ENCODE measurements at regions not wholly inside any gene's neighbourhood (a gene's known extent, or its start where the extent isn't known, plus 50 kb on each side); places are given as distances from the start of the nearest gene placed in this dataset.

- WGBS, 3 donors: 61 to 72% (median 70%) methylated on average over 4 of the region's 4 CpGs
- no peak overlapping the region for H3K27ac ChIP-seq (ENCODE audit: low read depth, low read length)
Measured at GRCh38 chr7:46245586-46246111, 324.6 kb upstream of the IGFBP3 start.

GRCh38 chr7:46244757-46245156 is 323.7 kb upstream of the IGFBP3 start:
- 75 to 86% (median 80%) methylated on average over 2 of the region's 2 CpGs for WGBS, 3 donors
- H3K27ac ChIP-seq (ENCODE audit: low read depth, low read length): no peak overlapping the region

- 36 to 58% (median 53%) methylated on average over 1 of the region's 1 CpG for WGBS, 3 donors
- H3K27ac ChIP-seq (ENCODE audit: low read depth, low read length): no peak overlapping the region
Measured at GRCh38 chr7:46243406-46243805, 322.3 kb upstream of the IGFBP3 start.

DNA sequence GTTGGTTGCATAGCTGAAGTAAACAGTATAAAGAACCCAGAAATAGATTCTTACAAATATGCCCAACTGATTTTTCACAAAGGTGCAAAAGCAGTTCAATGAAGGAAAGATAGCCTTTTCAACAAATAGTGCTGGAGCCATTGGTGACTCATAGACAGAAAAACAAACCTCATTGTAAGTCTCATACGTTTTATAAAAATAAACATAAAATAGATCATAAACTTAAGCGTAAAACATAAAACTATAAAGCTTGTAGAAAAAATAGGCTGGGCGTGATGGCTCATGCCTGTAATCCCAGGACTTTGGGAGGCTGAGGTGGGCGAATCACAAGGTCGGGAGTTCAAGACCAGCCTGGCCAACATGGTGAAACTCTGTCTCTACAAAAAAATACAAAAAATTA is 318.8 kb upstream of the IGFBP3 start:
- 80 to 92% (median 91%) methylated on average over 5 of the region's 5 CpGs for WGBS, 3 donors
- no peak overlapping the region for H3K27ac ChIP-seq (ENCODE audit: low read depth, low read length)

DNA sequence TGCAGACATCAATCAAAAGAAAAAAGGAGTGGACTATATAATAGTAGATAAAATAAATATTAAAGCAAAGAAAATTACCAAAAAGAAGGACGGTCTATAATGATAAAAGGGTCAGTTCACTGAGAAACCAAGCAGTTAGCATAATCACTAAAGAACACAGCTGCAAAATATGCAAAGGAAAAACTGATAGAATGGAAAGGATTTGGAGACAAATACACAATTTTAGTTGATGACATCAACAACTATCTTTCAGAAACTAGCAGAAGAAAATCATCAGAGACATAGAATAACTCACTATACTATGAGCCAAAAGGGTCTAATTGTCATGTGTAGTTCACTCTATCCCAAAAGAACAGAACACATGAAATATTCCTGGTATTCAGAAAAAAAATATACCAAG is 316.4 kb upstream of the IGFBP3 start:
- 65 to 86% (median 72%) methylated on average over 1 of the region's 1 CpG for WGBS, 3 donors
- H3K27ac ChIP-seq (ENCODE audit: low read depth, low read length): no peak overlapping the region

GRCh38 chr7:46233585-46234329 is 312.7 kb upstream of the IGFBP3 start:
- 56 to 84% (median 79%) methylated on average over 1 of the region's 1 CpG for WGBS, 3 donors
- H3K27ac ChIP-seq (ENCODE audit: low read depth, low read length): no peak overlapping the region

DNA sequence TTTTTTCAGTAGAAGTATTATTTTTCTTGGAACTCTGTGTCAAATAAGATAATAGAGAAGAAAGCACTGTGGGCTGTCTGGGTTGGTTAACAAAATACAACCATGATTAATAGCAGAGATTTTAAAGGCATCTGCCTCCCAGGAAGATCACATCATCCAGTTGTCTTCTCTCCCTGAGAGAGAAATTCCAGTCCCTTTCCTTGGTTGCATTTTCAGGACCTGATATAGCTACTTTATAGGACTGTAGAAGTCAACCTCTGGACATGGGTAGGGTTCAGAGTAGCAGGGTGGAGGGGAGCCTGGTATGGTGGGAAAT is 309.9 kb upstream of the IGFBP3 start:
- no peak overlapping the region for H3K27ac ChIP-seq (ENCODE audit: low read depth, low read length)

DNA sequence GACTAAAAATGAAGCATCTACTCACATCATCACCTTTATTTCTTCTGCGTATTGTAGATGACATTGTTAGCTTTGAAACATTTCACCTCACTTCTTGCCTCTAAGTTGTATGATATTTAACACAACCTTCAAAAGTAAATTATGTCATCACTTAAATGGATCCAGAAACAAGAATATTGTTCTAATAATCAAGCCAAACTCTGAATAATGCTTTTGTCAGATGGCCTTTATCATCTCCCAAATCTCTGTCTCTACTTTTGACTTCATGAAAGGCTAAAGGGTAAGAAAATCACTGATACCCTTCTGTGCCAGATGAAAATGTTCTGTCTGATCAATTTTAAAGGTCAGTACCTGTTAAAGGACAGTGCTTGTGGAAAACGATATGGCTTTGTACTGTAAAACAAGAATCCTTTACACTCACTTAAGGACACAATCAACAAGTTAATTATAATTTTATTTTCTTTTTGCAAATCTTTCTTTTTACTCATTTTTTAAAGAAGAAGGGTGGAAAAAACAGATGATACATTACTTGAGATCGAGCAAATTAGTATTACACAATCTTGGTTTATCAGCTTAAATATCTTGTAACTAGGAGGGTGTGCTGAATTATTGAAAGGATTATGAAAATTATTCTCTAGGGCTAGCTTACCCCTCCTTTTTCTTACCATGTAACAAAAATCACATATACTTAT is 309.4 kb upstream of the IGFBP3 start:
- no peak overlapping the region for H3K27ac ChIP-seq (ENCODE audit: low read depth, low read length)
- 50 to 65% (median 59%) methylated on average over 3 of the region's 3 CpGs for WGBS, 3 donors

- WGBS, 3 donors: 65 to 69% (median 68%) methylated on average over 4 of the region's 4 CpGs
- no peak overlapping the region for H3K27ac ChIP-seq (ENCODE audit: low read depth, low read length)
Measured at GRCh38 chr7:46229409-46229808, 308.3 kb upstream of the IGFBP3 start.

DNA sequence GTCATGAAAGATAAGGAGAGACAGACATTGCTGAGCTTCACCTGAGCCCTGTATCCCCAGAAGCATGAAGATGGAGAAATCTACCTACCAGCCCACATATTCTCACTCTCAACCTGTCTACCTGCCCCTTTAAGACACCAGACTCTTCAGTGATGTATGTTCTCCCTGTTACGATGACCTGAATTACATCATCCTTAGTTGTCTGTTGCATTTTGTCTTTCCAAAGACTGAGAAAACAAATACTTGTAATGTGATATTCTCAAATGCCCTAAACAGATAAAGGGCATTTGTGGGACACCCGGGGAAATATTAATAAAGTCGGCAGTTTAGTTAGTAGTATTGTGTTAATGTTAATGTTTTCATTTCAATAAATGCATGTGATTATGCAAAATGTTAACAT is 305.8 kb upstream of the IGFBP3 start:
- no peak overlapping the region for H3K27ac ChIP-seq (ENCODE audit: low read depth, low read length)
- WGBS, 3 donors: 65 to 72% (median 66%) methylated on average over 3 of the region's 3 CpGs

- 57 to 61% (median 59%) methylated on average over 5 of the region's 5 CpGs for WGBS, 3 donors
- no peak overlapping the region for H3K27ac ChIP-seq (ENCODE audit: low read depth, low read length)
Measured at GRCh38 chr7:46224363-46224762, 303.3 kb upstream of the IGFBP3 start.

DNA sequence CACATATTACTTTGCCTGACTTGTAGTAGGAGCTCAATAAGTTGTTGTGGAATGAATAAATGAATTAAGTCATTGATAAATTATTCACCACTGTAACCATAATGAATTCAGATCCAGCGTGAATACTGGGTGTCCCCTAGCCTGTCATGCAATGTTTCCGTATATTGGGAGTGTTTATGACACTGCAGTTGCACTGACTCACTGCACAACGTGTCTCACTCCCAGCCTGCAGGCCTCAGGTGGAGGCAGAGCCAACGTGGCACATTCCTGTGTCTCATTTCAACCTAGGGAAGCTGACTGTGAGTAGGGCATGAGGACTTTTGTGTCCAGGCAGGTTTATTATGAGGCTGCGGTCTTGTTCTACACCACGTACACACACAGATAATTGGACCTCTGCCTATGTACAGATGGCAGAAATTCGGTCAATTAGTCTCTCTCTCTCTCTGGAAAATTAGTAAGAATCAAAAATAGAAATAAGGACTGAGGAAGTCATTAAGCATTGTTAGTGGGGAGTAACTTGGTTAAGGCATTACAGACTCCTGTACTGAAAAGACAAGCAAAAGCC is 299.1 kb upstream of the IGFBP3 start:
- H3K27ac ChIP-seq (ENCODE audit: low read depth, low read length): no peak overlapping the region

GRCh38 chr7:46218461-46219200 is 297.6 kb upstream of the IGFBP3 start:
- WGBS, 3 donors: 54 to 64% (median 54%) methylated on average over 9 of the region's 9 CpGs
- H3K27ac ChIP-seq (ENCODE audit: low read depth, low read length): no peak overlapping the region

More for the DNA sequence above, 299.1 kb upstream of the IGFBP3 start:
- 70 to 78% (median 74%) methylated on average over 7 of the region's 7 CpGs for WGBS, 3 donors

DNA sequence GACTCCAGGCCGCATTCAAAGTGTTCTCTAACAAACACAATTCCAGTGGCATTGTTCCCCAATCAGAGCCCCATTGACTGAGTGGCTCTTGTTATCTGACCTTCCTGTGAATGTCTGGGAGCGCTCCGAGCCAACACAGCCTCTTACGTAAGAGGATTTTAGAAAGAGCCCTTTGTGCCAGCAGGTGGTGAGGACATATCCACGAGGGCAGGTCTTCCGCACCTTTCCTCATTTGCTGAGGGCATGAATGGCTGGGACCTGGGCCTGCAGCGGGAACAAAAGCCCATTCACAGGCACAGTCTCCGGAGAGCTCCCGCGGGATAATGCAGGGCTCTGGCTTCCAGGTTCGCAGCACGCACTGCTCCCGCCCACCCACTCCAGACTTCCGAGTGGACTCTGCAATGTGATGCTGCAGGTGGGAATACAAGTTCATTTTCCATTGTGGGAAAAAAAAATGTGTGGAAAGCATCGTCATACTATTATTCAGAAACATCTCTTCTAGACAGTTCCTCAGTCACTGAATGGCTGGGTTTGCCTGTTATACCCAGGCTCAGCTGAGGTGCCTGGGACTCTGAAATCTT is 295.0 kb upstream of the IGFBP3 start:
- 30 to 70% (median 68%) methylated on average over 15 of the region's 15 CpGs for WGBS, 3 donors
- H3K27ac ChIP-seq (ENCODE audit: low read depth, low read length): no peak overlapping the region

DNA sequence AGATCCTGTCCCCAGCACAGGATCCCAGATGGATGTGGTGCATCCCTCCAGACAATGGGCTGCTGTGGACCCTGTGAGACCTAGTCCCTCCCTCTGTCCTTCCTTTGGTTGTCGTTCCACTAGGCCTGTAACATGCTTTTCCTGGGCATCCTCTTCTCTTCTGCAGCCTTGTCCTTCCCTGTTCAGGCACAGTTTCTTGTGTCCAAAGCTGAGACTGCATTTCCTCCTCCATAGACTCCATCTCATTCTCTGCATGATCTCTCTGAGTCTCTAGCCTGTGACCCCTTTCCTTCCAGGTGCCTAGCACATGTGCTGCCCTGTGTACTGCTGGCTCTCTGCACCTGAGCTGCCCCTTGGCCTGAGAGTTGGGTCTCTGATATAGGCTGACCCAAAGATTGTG is 293.5 kb upstream of the IGFBP3 start:
- WGBS, 3 donors: 91 to 100% (median 91%) methylated on average over 1 of the region's 1 CpG
- no peak overlapping the region for H3K27ac ChIP-seq (ENCODE audit: low read depth, low read length)

GRCh38 chr7:46213154-46213537 is 292.1 kb upstream of the IGFBP3 start:
- H3K27ac ChIP-seq (ENCODE audit: low read depth, low read length): no peak overlapping the region
- WGBS, 3 donors: 66 to 88% (median 81%) methylated on average over 2 of the region's 2 CpGs

DNA sequence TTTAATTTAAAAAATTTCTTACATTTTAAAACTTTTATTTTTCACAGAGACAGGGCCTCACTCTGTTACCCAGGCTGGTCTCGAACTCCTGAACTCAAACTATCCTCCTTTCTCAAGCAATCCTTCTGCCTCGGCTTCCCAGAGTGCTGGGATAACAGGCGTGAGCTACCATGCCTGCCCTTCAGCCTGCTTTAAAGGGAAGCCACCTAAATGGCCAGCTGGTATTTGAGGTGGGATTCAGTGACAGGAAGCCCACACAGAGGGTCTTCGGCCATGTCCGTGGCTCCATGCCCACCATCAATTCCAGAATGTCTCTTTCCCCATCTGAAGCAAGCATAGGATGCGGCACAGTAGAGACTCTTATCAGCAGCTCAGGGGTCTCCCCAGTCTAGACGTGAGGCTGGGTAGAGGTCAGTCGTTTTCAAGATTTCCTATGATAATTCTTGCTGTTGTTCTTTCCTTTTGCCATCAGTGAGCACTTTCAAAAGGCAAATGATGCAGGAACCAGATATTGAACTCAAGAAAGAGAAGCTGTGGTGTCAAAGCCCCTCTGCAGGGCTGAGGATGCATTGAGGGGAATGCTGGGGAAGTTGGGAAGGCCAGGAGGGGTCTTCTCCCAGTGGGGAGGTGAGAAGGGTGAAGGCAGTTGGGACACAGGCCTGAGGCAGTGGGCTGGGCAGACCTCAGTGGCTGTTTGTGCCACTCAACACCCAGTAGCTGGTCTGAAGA is 291.5 kb upstream of the IGFBP3 start:
- WGBS, 3 donors: 63 to 82% (median 81%) methylated on average over 8 of the region's 8 CpGs
- H3K27ac ChIP-seq (ENCODE audit: low read depth, low read length): no peak overlapping the region

DNA sequence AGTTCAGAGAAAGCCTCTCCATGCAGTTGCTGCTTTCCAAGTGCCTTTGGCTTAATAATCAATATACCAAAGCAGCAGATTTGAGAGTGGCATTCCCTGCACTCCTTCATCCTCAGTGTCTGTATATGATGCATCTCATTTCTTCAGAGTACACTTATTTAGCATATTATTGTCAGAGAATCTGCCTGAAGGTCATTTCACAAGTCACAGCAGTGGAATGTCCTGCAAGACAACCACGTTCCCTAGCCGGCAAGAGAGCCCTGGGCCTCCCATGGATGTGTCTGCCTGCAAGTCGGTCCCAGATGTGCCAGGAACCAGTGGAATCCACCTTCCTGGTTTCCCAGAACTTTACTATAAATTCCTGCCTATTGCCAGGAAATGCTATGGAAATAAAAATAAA is 289.4 kb upstream of the IGFBP3 start:
- no peak overlapping the region for H3K27ac ChIP-seq (ENCODE audit: low read depth, low read length)
- 59 to 69% (median 62%) methylated on average over 3 of the region's 3 CpGs for WGBS, 3 donors

All from adipose tissue (tissue), 3 donors.